HEK293 (cell line): ENCODE measurements at regions not wholly inside any gene's neighbourhood (a gene's known extent, or its start where the extent isn't known, plus 50 kb on each side); places are given as distances from the start of the nearest gene placed in this dataset.

ENCODE experiments used
- CTCF ChIA-PET: fragments of 350-600 bp; formaldehyde crosslinking; extraction: SDS; loops from one replicate; lab custom pipeline; 2021; ENCODE audit warnings: antibody characterized with exemption; lab: Yijun Ruan, JAX
- POLR2A ChIA-PET: fragments of 300-600 bp; formaldehyde crosslinking; extraction: SDS; loops from one replicate; lab custom pipeline; 2020; ENCODE audit warnings: antibody characterized with exemption, inconsistent platforms; lab: Yijun Ruan, JAX
- H3K27ac ChIP-seq: fragments of 200-500 bp; sonication (Bioruptor generic); 2 replicates; pipeline ENCODE4 v1.5.1; 2014; ENCODE audit warnings: low read depth, low read length, control low read depth, inconsistent platforms; ENCODE audit errors: extremely low read depth
- H3K36me3 ChIP-seq, 2 experiments: fragments of 200-500 bp in 1 of 2; sonication (Bioruptor generic) in 1 of 2; 1 replicate in 1 of 2; 2 replicates in 1 of 2; pipeline ENCODE4 v1.5.1; 2014 to 2017; ENCODE audit warnings: inconsistent platforms in 2 of 2, low read length in 2 of 2; ENCODE audit not compliant: control insufficient read depth in 2 of 2, insufficient read depth in 1 of 2
- H3K4me1 ChIP-seq: fragments of 200-500 bp; sonication (Bioruptor generic); 2 replicates; pipeline ENCODE4 v1.5.1; 2014; ENCODE audit warnings: mild to moderate bottlenecking, low read length, inconsistent platforms; ENCODE audit not compliant: control insufficient read depth, insufficient read depth
- H3K4me3 ChIP-seq: 2 replicates; pipeline ENCODE4 v1.5.1; 2011; ENCODE audit warnings: low read depth, mild to moderate bottlenecking, control low read depth, low read length, moderate library complexity
- H3K9me3 ChIP-seq: fragments of 200-500 bp; sonication (Bioruptor generic); 2 replicates; pipeline ENCODE4 v1.5.1; 2014; ENCODE audit warnings: low read depth, low read length, inconsistent platforms; ENCODE audit not compliant: control insufficient read depth, insufficient read depth
- BCL11B ChIP-seq: fragments of 450-650 bp; formaldehyde crosslinking; IDR thresholded peaks from 2 replicates; pipeline ENCODE4 v1.5.1; 2016; ENCODE audit warnings: low read depth, missing biosample characterization, missing genetic modification characterization
- KLF1 ChIP-seq: fragments of 450-650 bp; formaldehyde crosslinking; IDR thresholded peaks from 2 replicates; pipeline ENCODE4 v1.5.1; 2016; ENCODE audit warnings: missing biosample characterization, missing genetic modification characterization
- KLF9 ChIP-seq: fragments of 450-650 bp; formaldehyde crosslinking; IDR thresholded peaks from 2 replicates; pipeline ENCODE4 v1.5.1; 2016; ENCODE audit warnings: missing biosample characterization, missing genetic modification characterization, low read depth
- SP3 ChIP-seq: fragments of 450-650 bp; formaldehyde crosslinking; IDR thresholded peaks from 2 replicates; pipeline ENCODE4 v1.5.1; 2016; ENCODE audit warnings: missing biosample characterization, missing genetic modification characterization
- ZBTB7A ChIP-seq: fragments of 450-650 bp; formaldehyde crosslinking; IDR thresholded peaks from 2 replicates; pipeline ENCODE4 v1.5.1; 2016; ENCODE audit warnings: low read depth, missing biosample characterization, missing genetic modification characterization
- ZFHX2 ChIP-seq: fragments of 450-650 bp; formaldehyde crosslinking; conservative IDR thresholded peaks from 2 replicates; pipeline ENCODE4 v1.5.1; 2016; ENCODE audit warnings: missing biosample characterization, missing genetic modification characterization
- ZFP37 ChIP-seq: fragments of 450-650 bp; formaldehyde crosslinking; IDR thresholded peaks from 2 replicates; pipeline ENCODE4 v1.5.1; 2016; ENCODE audit warnings: missing biosample characterization, missing genetic modification characterization
- ZNF10 ChIP-seq: fragments of 450-650 bp; formaldehyde crosslinking; IDR thresholded peaks from 2 replicates; pipeline ENCODE4 v1.5.1; 2017; ENCODE audit warnings: missing biosample characterization, missing genetic modification characterization
- ZNF121 ChIP-seq: fragments of 450-650 bp; formaldehyde crosslinking; IDR thresholded peaks from 2 replicates; pipeline ENCODE4 v1.5.1; 2016; ENCODE audit warnings: missing biosample characterization, missing genetic modification characterization
- ZNF140 ChIP-seq: fragments of 450-650 bp; formaldehyde crosslinking; IDR thresholded peaks from 2 replicates; pipeline ENCODE4 v1.5.1; 2016; ENCODE audit warnings: missing biosample characterization, missing genetic modification characterization
- ZNF174 ChIP-seq: fragments of 450-650 bp; formaldehyde crosslinking; IDR thresholded peaks from 2 replicates; pipeline ENCODE4 v1.5.0; 2017; ENCODE audit warnings: missing biosample characterization, mild to moderate bottlenecking, missing genetic modification characterization
- ZNF350 ChIP-seq: fragments of 450-650 bp; formaldehyde crosslinking; IDR thresholded peaks from 2 replicates; pipeline ENCODE4 v1.5.0; 2017; ENCODE audit warnings: missing biosample characterization, mild to moderate bottlenecking, missing genetic modification characterization
- ZNF391 ChIP-seq: fragments of 450-650 bp; formaldehyde crosslinking; IDR thresholded peaks from 2 replicates; pipeline ENCODE4 v1.5.1; 2016; ENCODE audit warnings: low read depth, missing biosample characterization, missing genetic modification characterization, borderline replicate concordance
- ZNF404 ChIP-seq: fragments of 450-650 bp; formaldehyde crosslinking; IDR thresholded peaks from 2 replicates; pipeline ENCODE4 v1.5.1; 2017; ENCODE audit warnings: missing biosample characterization, missing genetic modification characterization
- ZNF416 ChIP-seq: fragments of 450-650 bp; formaldehyde crosslinking; IDR thresholded peaks from 2 replicates; pipeline ENCODE4 v1.5.1; 2016; ENCODE audit warnings: missing biosample characterization, missing genetic modification characterization
- ZNF561 ChIP-seq: fragments of 450-650 bp; IDR thresholded peaks from 2 replicates; pipeline ENCODE4 v1.5.1; 2018; ENCODE audit warnings: missing biosample characterization, missing genetic modification characterization, borderline replicate concordance
- ZNF660 ChIP-seq: fragments of 450-650 bp; IDR thresholded peaks from 2 replicates; pipeline ENCODE4 v1.5.1; 2018; ENCODE audit warnings: missing biosample characterization, mild to moderate bottlenecking, missing genetic modification characterization
- ZNF701 ChIP-seq: fragments of 450-650 bp; formaldehyde crosslinking; IDR thresholded peaks from 2 replicates; pipeline ENCODE4 v1.5.1; 2016; ENCODE audit warnings: missing biosample characterization, missing genetic modification characterization
- ZNF792 ChIP-seq: fragments of 450-650 bp; formaldehyde crosslinking; IDR thresholded peaks from 2 replicates; pipeline ENCODE4 v1.5.1; 2016; ENCODE audit warnings: missing biosample characterization, missing genetic modification characterization
- ZSCAN4 ChIP-seq: fragments of 450-650 bp; formaldehyde crosslinking; IDR thresholded peaks from 2 replicates; pipeline ENCODE4 v1.5.1; 2017; ENCODE audit warnings: missing biosample characterization, missing genetic modification characterization
- ZXDB ChIP-seq: fragments of 450-650 bp; formaldehyde crosslinking; IDR thresholded peaks from 2 replicates; pipeline ENCODE4 v1.5.1; 2016; ENCODE audit warnings: missing biosample characterization, missing genetic modification characterization
- TF ChIP-seq, protein P1 (sequence below): sonication (generic); formaldehyde crosslinking; IDR thresholded peaks from 2 replicates; pipeline ENCODE4 v1.8.1; 2022; ENCODE audit warnings: mild to moderate bottlenecking, moderate library complexity, missing genetic modification reagents
- TF ChIP-seq, protein P2 (sequence below): fragments of 450-650 bp; formaldehyde crosslinking; IDR thresholded peaks from 2 replicates; pipeline ENCODE4 v1.5.1; 2017; ENCODE audit warnings: missing biosample characterization, missing genetic modification characterization
- TF ChIP-seq, protein P3 (sequence below): fragments of 450-650 bp; formaldehyde crosslinking; IDR thresholded peaks from 2 replicates; pipeline ENCODE4 v1.5.1; 2017; ENCODE audit warnings: missing biosample characterization, mild to moderate bottlenecking, missing genetic modification characterization, moderate library complexity

DNA sequence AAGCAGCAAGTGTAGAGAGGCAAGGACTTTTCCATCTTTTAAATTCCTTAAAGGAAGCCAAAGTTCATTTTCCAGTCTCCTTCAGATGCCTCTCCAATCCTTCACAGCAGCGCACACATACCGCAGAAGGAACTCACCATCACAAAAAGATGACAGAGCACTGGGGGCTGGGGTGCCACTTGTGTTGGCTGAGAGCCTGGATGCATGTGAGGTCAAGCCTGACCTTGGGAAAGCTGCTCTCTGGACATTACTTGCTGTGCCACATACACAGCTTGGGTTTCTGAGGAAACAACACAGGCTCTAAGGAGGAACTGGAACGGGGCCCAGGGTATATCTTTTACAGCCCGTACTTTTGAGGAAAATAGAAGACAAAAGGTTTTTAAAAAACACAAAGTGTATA lies 364.3 kb upstream of the MEX3C start:
- no peak for TF ChIP-seq ZFHX2 (tag by site-specific recombination)
- no peak for TF ChIP-seq ZNF10 (tag by site-specific recombination)
- TF ChIP-seq ZSCAN4 (tag by site-specific recombination): no peak
- no peak for TF ChIP-seq SP3 (tag by site-specific recombination)
- TF ChIP-seq ZNF140: no peak
- no peak for TF ChIP-seq KLF9 (tag by site-specific recombination)
- no peak for TF ChIP-seq ZNF792
- no peak for TF ChIP-seq ZNF660 (tag by site-specific recombination)
- Histone ChIP-seq H3K4me3 (no peak overlapping the region), H3K9me3 (no peaks in the 10 kb centered on the region), H3K4me1 (no peaks in the 10 kb centered on the region), H3K27ac (no peak overlapping the region), H3K36me3 (no peaks in the 10 kb centered on the region)
- POLR2A ChIA-PET: no interaction called here
- CTCF ChIA-PET: interaction anchor here (0.7 kb wide), 1 partner anchor 53 kb away, joined by 4 read pairs; no protein-coding TSS in a partner anchor

DNA sequence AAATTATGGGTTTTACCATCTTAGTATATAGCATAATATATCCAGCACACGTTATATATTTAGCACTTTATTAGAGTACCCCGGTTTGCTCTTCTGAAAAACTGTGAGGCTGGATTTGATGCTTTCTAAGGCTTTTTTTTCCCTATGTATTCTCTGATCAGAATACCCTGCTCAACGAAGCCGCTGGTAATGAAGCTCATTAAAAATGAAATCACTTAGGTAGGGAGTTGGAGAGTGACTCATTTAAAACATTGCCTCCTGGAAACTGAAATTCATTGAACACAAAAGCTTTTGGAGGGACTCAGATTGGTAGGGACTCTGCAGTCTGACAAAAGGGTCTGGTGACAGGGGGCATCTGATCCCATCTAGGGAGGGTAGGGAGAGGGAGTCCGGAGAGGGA lies 365.4 kb upstream of the MEX3C start:
- Histone ChIP-seq H3K9me3 (no peaks in the 10 kb centered on the region), H3K27ac (no peak overlapping the region), H3K4me1 (no peaks in the 10 kb centered on the region)
- TF ChIP-seq ZXDB (tag by site-specific recombination): no peak
- no peak for TF ChIP-seq ZFP37 (tag by site-specific recombination)
- TF ChIP-seq, protein P1, sequence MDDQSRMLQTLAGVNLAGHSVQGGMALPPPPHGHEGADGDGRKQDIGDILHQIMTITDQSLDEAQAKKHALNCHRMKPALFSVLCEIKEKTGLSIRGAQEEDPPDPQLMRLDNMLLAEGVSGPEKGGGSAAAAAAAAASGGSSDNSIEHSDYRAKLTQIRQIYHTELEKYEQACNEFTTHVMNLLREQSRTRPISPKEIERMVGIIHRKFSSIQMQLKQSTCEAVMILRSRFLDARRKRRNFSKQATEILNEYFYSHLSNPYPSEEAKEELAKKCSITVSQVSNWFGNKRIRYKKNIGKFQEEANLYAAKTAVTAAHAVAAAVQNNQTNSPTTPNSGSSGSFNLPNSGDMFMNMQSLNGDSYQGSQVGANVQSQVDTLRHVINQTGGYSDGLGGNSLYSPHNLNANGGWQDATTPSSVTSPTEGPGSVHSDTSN (CRISPR knock-in tag): no peak
- TF ChIP-seq, all 188 proteins: peak for 0
- no peak overlapping the region for H3K4me3 ChIP-seq
- H3K36me3 ChIP-seq: no peaks in the 10 kb centered on the region
- ChIA-PET POLR2A (no interaction called here), CTCF (no interaction called here)

DNA sequence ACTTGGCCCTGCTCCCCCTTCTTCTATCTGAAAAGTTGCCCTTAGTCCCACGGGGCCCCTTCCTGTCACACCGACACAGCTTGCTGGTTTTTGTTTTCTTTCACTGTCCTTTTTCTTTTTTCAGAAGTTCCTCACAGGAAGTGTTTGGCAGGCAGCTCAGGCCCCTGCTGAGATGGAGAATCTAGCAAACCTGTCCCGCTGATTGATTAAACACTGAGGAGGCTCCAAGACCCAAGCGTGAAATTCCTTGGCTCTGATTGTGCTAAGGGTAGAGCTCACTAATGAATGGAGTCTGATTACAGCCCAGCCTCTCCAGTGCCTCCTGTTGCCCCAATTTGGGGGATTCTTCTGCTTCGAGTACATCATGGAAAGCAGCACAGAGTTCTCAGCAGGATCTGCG lies 365.9 kb upstream of the MEX3C start:
- H3K27ac ChIP-seq: no peak overlapping the region
- H3K9me3 ChIP-seq: no peaks in the 10 kb centered on the region
- POLR2A ChIA-PET: no interaction called here
- H3K4me1 ChIP-seq: no peaks in the 10 kb centered on the region
- TF ChIP-seq ZNF561 (tag by site-specific recombination): no peak
- no peak for TF ChIP-seq KLF9 (tag by site-specific recombination)
- TF ChIP-seq BCL11B: no peak
- TF ChIP-seq ZNF121: no peak
- no peak for TF ChIP-seq ZNF792
- no peak for TF ChIP-seq ZNF174 (tag by site-specific recombination)
- no peak for TF ChIP-seq ZNF391
- TF ChIP-seq ZFP37 (tag by site-specific recombination): no peak
- TF ChIP-seq, protein P2, sequence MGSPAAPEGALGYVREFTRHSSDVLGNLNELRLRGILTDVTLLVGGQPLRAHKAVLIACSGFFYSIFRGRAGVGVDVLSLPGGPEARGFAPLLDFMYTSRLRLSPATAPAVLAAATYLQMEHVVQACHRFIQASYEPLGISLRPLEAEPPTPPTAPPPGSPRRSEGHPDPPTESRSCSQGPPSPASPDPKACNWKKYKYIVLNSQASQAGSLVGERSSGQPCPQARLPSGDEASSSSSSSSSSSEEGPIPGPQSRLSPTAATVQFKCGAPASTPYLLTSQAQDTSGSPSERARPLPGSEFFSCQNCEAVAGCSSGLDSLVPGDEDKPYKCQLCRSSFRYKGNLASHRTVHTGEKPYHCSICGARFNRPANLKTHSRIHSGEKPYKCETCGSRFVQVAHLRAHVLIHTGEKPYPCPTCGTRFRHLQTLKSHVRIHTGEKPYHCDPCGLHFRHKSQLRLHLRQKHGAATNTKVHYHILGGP (tag by site-specific recombination): no peak
- TF ChIP-seq ZNF10 (tag by site-specific recombination): no peak
- no peak for TF ChIP-seq ZNF416 (tag by site-specific recombination)
- TF ChIP-seq ZFHX2 (tag by site-specific recombination): no peak
- TF ChIP-seq, protein P3, sequence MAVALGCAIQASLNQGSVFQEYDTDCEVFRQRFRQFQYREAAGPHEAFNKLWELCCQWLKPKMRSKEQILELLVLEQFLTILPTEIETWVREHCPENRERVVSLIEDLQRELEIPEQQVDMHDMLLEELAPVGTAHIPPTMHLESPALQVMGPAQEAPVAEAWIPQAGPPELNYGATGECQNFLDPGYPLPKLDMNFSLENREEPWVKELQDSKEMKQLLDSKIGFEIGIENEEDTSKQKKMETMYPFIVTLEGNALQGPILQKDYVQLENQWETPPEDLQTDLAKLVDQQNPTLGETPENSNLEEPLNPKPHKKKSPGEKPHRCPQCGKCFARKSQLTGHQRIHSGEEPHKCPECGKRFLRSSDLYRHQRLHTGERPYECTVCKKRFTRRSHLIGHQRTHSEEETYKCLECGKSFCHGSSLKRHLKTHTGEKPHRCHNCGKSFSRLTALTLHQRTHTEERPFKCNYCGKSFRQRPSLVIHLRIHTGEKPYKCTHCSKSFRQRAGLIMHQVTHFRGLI (tag by site-specific recombination): no peak
- TF ChIP-seq ZNF350 (tag by site-specific recombination): no peak
- no peak for TF ChIP-seq ZBTB7A
- no peak for TF ChIP-seq ZNF701 (tag by site-specific recombination)
- no peak for TF ChIP-seq ZNF404
- no peak for TF ChIP-seq KLF1
- CTCF ChIA-PET: no interaction called here
- no peaks in the 10 kb centered on the region for H3K36me3 ChIP-seq
- H3K4me3 ChIP-seq: no peak overlapping the region
